ENCODE measurements at regions not wholly inside any gene's neighbourhood (a gene's known extent, or its start where the extent isn't known, plus 50 kb on each side); places are given as distances from the start of the nearest gene placed in this dataset.

- DNase-seq (ENCODE audit: low read depth, low spot score) = peak; percentile 27
Measured at GRCh38 chr4:83658806-83659205, 122.9 kb downstream of the GPAT3 start.

DNA sequence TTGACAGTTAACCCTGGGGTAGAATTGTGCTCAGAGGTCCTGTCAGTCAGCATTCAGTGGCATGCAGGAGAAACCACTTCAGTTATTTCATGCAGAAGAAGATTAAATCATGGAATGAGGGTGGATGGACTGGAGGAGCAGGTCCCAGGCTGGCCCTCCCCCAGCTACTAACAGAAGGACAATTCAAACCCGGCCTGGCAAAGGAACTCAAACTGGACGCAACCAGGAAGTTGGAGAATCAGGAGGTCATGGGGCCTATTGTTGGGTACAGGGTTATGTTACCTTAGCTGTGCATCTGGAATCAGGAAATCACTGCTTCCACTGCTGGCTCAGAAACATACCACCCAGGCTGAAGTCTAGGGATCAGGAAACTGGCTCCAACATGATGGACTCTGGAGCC is 121.4 kb downstream of the GPAT3 start:
- DNase-seq (ENCODE audit: low read depth, low spot score) = no peak

All from astrocyte of the hippocampus (primary cell).